Ishikawa (cell line): ENCODE measurements at regions not wholly inside any gene's neighbourhood (a gene's known extent, or its start where the extent isn't known, plus 50 kb on each side); places are given as distances from the start of the nearest gene placed in this dataset.

ENCODE experiments used
- CEBPB ChIP-seq: IDR thresholded peaks from 2 replicates; pipeline ENCODE4 v1.6.1; 2012
- CREB1 ChIP-seq: IDR thresholded peaks from 2 replicates; pipeline ENCODE4 v1.6.1; 2012; ENCODE audit warnings: low read depth
- EGR1 ChIP-seq: IDR thresholded peaks from 2 replicates; pipeline ENCODE4 v1.6.1; 2012
- EP300 ChIP-seq: IDR thresholded peaks from 2 replicates; pipeline ENCODE4 v1.6.1; 2012; ENCODE audit warnings: borderline replicate concordance
- FOXM1 ChIP-seq: IDR thresholded peaks from 2 replicates; pipeline ENCODE4 v1.6.1; 2012; ENCODE audit warnings: low read depth, borderline replicate concordance
- NFIC ChIP-seq: IDR thresholded peaks from 2 replicates; pipeline ENCODE4 v1.6.1; 2012
- RAD21 ChIP-seq: IDR thresholded peaks from 2 replicates; pipeline ENCODE4 v1.6.1; 2012; ENCODE audit warnings: low read depth
- REST ChIP-seq: IDR thresholded peaks from 2 replicates; pipeline ENCODE4 v1.6.1; 2012; ENCODE audit warnings: low read depth, mild to moderate bottlenecking
- TAF1 ChIP-seq: IDR thresholded peaks from 2 replicates; pipeline ENCODE4 v1.6.1; 2012; ENCODE audit warnings: low read depth, mild to moderate bottlenecking
- TCF12 ChIP-seq: IDR thresholded peaks from 2 replicates; pipeline ENCODE4 v1.6.1; 2012; ENCODE audit warnings: low read depth
- TEAD4 ChIP-seq: IDR thresholded peaks from 2 replicates; pipeline ENCODE4 v1.6.1; 2012
- USF1 ChIP-seq: IDR thresholded peaks from 2 replicates; pipeline ENCODE4 v1.6.1; 2012
- YY1 ChIP-seq: IDR thresholded peaks from 2 replicates; pipeline ENCODE4 v1.6.1; 2012; ENCODE audit warnings: low read depth
- ZBTB7A ChIP-seq: IDR thresholded peaks from 2 replicates; pipeline ENCODE4 v1.6.1; 2012; ENCODE audit warnings: low read depth
- TF ChIP-seq, protein P1 (sequence below): IDR thresholded peaks from 2 replicates; pipeline ENCODE4 v1.6.1; 2012

- TF ChIP-seq, protein P1, sequence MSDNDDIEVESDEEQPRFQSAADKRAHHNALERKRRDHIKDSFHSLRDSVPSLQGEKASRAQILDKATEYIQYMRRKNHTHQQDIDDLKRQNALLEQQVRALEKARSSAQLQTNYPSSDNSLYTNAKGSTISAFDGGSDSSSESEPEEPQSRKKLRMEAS: no peak
- no peak for TF ChIP-seq ZBTB7A
- TF ChIP-seq FOXM1: no peak
- no peak for TF ChIP-seq USF1
Observed at GRCh38 chr10:2279711-2280110, 542.4 kb upstream of the ADARB2 start.

- TF ChIP-seq REST (no peak), TCF12 (no peak), NFIC (no peak), TEAD4 (no peak), USF1 (no peak), RAD21 (no peak), EP300 (no peak), ZBTB7A (no peak), EGR1 (no peak), FOXM1 (no peak), YY1 (no peak), CREB1 (no peak), CEBPB (no peak), TAF1 (no peak)
Observed at GRCh38 chr10:2278363-2278762, 541.0 kb upstream of the ADARB2 start.

DNA sequence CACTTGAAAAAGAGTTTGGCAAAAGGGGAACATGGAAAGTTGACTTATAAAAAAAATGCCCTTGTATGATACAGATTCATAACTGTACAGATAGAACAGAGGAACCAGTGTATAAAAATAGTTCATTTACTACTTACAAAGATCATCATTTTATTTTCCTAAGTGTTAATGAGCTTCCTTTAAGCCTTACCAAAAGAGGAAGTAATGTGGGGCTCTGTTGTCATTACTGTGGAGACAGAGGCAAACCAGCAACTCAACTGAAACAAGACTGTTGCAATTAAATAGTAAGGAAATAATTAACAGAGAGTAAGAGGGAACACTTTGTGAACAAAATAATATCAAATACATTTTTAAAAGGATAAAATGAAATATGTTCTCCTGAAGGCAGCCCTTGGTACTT, 526.2 kb upstream of the ADARB2 start:
- no peak for TF ChIP-seq CEBPB
- TF ChIP-seq EP300: no peak
- TF ChIP-seq USF1: no peak
- TF ChIP-seq ZBTB7A: no peak
- TF ChIP-seq TAF1: no peak
- TF ChIP-seq REST: no peak
- no peak for TF ChIP-seq CREB1
- TF ChIP-seq EGR1: no peak
- TF ChIP-seq TEAD4: no peak
- TF ChIP-seq, protein P1: no peak
- TF ChIP-seq YY1: no peak
- no peak for TF ChIP-seq NFIC
- TF ChIP-seq TCF12: no peak
- no peak for TF ChIP-seq RAD21
- TF ChIP-seq FOXM1: no peak

GRCh38 chr10:2262878-2263277, 525.6 kb upstream of the ADARB2 start:
- TF ChIP-seq TEAD4 (no peak), TCF12 (no peak), ZBTB7A (no peak), YY1 (no peak), FOXM1 (no peak), CREB1 (no peak), EP300 (no peak), TAF1 (no peak), CEBPB (no peak), EGR1 (no peak), REST (no peak), RAD21 (no peak), NFIC (no peak), USF1 (no peak)
- TF ChIP-seq, protein P1: no peak
